Stimulated activated naive CD8-positive, alpha-beta T cell treated with anti-CD3 and anti-CD28 coated beads, Interleukin-15, Interleukin-2, amounts not matched to agents 100 U/mL and 50 U/mL, for 24 hours (primary cell): ENCODE measurements at regions not wholly inside any gene's neighbourhood (a gene's known extent, or its start where the extent isn't known, plus 50 kb on each side); places are given as distances from the start of the nearest gene placed in this dataset.
"Not testable (repeated sequence)": the region's sequence is repeated elsewhere in the genome, so short reads cannot be mapped to it uniquely, and the experiment has no call there.

Experiments
- ATAC-seq: fragments of 150-1000 bp; cut with Tn5 transposase; one replicate; pipeline ENCODE4 v1.10.0; 2021
- DNase-seq: peaks from one replicate; pipeline ENCODE4 v3.0.0; 2021

DNA sequence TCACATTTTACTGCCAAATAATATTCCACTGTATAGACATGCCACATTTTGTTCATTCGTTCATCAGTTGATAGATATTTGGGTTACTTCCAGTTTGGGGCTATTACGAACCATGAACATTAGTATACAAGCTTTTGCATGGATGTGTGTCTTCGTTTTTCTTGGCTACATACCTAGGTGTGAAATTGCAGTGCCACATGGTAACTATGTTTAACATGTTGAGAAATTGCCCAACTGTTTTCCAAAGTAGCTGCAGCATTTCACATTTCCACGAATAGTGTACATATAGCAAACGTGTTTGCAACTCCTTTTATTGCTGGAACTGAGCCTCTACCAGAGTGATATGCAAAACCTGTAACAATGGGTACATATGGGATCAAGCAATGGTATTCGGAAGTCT lies 221.5 kb downstream of the VEGFC start:
- no peak for ATAC-seq
- DNase-seq = no peak

DNA sequence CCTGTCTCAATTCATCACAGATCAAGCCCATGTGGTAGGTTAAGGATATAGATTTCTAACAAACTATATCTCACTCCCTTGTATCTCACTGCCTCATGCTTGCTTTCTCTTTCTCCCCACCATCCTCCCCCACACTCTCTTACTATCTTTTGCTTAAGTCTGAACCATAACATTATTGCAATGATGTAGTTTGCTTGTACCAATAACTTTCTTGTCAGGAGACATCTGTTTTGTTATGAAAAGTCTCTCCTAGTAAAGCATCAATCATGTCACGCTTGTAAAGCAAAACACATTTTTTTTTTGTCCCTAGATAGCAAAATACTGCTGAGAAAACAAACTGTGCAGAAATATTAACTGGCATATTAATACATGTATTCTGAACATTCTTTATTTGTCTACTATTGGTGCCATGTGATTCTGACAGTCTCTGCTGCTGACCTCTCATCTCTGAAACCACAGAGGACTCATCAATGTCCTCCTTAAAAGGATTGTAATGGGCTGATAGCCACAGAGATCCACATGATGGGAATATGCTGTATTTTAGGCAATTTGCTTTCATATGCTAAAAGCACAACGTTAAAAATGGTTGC lies 217.5 kb downstream of the VEGFC start:
- ATAC-seq (no peak), DNase-seq (no peak)

DNA sequence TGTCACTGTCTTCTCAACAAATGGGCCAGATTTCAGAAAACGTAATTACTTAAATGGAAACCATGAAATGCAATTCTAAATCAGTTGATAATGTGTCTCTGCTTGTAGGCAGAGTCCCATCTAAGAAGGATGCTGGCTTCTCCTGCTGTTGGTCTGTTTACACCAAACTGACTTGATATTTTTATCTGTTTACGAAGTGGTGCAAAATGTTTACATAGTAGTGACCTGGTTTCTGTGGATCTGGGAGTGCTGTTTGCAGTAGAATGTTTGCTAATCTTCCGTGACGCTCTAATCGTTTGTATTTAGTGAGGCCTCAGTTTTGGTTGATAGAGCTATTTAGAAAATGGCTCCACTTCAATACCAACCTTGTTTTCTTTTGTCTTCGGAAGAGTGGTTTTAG lies 213.5 kb downstream of the VEGFC start:
- DNase-seq (no peak), ATAC-seq (no peak)

DNA sequence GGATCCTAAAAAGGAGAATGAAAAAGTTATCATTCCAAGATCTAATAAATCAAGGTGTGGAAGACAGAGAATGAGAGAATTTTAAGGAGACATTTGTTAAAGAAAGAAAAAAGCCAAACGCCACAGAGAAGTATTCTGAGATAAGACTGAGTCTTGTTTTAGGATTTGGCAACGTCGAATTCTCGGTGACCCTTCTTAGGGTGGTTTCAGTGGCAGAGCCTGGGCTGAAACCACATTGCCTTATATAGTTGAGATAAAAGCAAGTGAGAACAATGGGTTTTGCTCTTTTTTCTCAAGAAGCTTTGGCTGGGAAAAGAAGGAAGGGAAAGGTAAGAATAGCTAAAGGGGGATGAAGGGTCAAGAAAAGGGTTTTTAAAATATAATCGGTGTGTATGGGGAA lies 209.4 kb downstream of the VEGFC start:
- no peak for ATAC-seq

DNA sequence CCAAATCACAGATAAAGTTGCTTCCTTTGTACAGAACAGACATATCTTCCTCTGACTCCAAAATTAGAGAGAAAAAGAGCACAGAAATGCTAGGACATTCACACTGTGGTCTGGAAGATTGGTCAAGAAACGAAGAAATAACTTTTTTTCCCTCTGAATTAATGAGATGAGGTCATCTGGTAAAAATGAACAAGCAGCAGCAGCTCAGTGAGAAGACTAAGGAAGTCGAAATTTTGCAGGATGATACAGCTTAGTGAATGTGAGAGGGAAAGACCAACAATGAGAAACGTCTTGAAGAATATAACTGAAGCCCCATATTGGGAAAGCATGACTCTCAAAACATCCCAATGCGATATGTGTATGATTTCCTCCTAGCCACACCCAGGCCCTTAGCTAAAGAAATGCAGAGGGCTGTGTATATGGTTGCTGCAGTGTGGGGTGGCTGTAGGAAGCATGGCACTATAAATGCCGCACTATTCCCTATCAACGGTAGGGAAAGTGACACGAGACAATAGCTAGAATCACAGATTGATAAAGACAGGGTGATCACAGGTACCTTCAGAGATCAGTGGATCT lies 208.6 kb downstream of the VEGFC start:
- no peak for DNase-seq

More for the DNA sequence above, 209.4 kb downstream of the VEGFC start:
- no peak for DNase-seq

DNA sequence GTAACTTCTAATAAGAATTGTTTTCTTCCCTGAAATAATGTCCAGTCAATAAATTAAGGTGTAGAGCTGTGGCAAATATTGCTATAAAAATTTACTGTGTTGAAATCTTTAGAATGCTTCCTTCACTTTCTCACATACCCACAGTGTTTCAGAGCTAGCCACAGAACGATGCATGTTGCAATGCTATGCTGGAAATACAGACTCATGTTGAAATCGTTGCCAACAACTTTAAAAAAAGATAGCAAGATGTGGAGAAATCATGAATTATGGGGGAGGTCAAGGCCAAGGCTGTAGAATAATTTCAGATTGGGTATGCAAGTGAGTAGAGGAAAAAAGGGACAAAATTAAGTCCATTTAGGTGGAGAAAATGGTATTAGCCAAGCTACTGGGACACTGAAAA lies 204.8 kb downstream of the VEGFC start:
- DNase-seq (no peak), ATAC-seq (no peak)

More for the DNA sequence above, 208.6 kb downstream of the VEGFC start:
- no peak for ATAC-seq

DNA sequence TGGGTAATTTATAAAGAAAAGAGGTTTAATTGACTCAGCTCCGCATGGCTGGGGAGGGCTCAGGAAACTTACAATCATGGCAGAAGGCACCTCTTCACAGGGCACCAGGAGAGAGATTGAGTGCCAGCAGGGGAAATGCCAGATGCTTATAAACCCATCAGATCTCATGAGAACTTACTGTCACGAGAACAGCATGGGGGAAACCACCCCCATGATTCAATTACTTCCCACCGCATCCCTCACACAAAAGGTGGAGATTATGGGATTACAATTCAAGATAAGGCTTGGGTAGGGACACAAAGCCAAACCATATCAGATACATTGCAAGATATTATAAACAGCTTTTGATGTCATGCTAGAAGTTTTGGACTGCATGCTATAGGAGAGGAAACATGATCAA lies 204.3 kb downstream of the VEGFC start:
- DNase-seq (no peak), ATAC-seq (no peak)

DNA sequence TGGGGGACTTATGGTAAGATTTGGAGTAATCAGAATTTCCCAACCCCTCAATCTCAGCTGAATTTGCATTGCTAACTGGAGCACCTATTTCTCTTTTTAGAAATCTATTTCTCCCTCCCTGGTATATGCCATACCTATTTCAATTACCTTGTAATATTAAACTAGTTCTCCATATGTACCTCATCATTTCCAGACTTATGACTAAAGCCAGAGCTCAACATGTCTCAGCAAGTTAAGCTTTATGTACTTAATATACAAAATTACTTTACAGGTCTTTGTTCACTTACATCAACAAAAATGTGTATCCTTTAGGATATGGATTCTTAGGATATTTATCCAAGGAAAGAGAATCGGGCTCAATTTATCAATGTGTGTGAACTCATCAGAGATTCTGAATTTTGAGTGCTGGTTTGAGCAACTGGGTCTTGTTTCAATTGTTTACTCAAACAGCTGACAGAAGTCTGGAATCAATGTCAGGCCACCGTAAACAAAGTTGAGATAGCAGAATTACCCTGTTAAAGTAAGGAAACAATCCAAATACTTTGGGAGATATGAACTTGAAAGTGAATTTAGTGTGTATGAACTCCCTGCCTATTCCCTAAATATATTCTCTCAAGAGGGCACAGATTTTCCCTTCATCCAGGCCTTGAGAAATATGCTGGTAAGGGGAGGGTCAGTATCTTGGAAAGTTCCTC lies 199.6 kb downstream of the VEGFC start:
- ATAC-seq (no peak), DNase-seq (no peak)

DNA sequence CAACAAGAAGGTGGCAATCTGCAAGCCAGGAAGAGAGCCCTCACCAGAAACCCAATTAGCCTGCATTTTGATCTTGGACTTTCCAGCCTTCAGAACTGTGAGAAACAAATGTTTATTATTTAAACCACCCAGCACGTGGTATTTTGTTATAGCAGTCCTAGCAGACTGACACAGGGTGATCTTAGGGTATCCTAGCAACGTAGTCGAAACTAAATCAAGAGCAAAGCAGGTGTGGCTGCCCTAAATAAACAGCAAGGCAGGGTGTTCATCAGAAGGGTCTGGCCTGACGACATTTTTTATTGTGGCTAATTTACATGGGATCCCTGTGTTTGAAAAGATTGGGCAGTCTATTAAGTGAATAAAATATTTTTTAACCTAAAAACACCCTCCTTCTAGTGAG lies 198.8 kb downstream of the VEGFC start:
- no peak for ATAC-seq
- no peak for DNase-seq

DNA sequence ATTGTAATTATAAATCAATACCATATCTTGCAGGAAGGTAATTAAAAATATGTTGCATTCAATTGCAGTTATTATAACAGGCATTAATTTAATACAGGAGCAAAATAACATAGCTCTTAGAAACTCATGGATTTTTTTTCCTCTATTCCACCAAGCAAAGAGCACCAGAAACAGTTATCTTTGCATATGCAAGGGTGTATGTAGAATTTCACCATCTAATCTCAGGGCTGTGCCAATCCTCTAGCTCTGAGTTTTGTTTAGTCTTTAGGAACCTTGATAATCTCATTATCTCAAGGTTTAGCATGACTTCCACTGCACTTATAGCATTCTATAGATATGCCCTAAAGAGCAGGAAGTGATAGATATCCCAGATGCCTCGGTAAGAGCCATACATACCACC lies 197.5 kb downstream of the VEGFC start:
- ATAC-seq (no peak), DNase-seq (no peak)

DNA sequence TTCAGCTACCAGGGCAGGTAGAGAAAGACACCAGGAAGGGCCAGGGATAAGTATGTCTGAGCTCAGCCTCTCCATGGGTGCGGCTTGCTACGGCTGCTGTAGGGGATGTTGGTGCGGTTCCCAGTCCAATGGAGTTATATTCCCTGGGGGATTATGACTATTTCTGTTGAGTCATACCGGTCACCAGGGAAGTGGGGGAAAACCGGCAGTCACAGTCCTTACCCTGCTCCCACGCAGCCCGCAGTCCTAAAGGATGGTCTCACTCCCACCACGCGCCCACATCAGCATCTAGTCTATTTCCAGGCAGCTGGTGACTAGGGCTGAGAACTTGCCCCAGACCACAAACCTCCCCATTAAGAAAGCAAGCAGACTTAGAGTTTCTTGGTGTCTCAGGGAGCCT lies 191.6 kb downstream of the VEGFC start:
- ATAC-seq (no peak), DNase-seq (no peak)

DNA sequence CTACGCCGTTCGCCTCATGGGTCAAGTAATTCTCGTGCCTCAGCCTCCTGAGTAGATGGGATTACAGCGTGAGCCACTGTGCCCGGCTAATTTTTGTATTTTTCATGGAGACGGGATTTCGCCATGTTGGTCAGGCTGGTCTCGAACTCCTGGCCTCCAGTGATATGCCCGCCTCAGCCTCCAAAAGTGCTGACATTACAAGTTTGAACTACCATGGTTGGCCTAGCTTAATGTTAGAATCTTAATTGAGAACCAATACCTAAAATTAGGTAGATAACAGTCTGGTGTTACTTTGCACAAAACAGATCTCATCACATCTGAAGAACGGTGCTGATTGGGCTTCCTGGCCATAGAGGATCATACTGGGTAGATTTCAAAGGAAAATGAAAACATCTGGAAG lies 184.9 kb downstream of the VEGFC start:
- ATAC-seq (no peak), DNase-seq (no peak)

DNA sequence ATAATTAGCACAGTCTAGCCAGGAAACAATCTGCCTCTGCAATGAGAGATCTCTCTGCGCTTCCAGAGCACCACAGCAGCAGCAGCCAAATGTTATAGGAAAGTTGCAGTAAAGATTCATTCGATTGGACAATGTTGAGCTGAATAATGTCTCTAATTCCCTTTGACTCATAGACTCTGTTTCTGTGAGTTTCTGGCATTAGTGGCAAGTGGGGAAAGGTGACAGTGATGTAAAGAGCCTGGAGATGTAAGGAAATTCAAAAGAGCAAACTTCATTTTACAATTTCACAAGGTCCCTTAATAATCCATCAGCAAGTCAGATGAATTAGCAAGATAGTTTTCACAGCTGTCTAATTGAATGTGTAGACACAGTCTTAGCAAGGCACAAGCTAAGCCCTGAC lies 184.4 kb downstream of the VEGFC start:
- no peak for DNase-seq
- no peak for ATAC-seq

DNA sequence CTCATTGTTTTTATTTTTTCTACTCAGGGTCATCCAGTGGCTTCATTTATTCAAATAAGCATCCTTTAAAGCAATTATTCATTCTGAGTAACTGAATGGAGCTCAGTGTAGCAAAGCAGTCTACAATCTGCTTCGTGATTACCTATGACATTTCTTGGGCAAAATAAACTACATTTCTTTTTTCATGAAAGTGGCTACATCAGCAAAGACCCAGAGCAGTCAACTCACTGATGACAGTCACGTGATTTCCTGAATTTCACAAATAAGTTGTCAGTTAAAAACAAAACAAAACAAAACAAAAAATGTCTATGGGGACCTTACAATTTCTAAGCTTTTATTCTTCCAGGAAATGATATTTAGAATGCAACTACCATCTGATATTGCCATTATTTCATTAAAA lies 182.1 kb downstream of the VEGFC start:
- no peak for ATAC-seq
- no peak for DNase-seq

DNA sequence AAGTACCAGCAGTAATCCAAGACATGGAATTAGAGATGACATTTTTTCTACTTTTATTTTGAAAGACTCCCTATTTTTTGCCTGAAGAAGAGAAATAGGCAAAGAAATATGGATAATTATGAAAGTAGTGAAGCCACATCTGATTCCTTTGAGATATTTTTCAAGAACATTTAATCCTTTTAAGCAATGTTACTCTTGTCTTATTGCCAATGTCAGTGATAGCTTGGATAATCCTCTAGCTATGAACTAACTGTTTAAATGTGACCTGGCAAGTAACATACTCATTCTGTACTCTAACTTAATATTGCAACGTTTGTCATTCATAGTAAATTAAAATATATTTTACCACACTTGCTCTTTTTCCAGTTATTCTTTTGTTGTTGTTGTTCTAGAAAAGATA lies 181.3 kb downstream of the VEGFC start:
- DNase-seq = no peak
- no peak for ATAC-seq

DNA sequence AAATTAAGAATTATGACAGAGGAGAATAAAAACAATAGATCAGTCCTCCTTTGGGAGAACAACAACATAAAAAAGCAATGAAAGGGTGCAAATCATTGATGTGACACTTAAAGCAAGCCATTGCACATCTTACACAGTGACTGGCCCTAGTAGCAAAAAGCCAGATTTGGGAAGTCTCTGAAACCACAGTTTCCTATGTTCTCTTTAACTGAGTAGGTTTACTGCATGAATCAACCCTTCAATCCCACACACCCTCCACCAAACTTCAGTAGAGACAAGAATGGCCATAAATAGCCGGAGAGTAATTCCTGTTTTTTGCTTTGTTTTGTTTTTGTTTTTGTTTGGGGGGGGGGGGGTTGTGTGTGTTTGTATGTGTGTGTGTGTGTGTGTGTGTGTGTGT lies 180.8 kb downstream of the VEGFC start:
- ATAC-seq (no peak), DNase-seq (no peak)

DNA sequence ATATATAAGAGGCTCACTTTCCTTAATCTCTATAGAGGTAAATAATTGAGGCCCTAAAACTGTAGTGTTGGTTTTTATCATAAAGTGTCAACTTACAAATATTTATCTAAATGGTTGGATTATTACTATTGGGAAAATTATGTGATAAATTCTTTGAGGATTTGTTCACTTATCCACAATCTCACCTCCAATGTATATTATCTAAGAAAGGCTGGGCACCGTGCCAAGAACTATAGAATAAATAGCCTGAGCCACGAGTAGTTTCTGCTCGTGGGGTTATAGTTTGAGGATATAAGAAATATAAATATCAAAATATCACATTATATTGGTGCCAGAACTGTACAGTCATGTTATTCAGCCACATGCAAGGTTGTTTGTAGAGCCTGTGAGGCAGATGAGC lies 177.9 kb downstream of the VEGFC start:
- ATAC-seq (no peak), DNase-seq (no peak)

DNA sequence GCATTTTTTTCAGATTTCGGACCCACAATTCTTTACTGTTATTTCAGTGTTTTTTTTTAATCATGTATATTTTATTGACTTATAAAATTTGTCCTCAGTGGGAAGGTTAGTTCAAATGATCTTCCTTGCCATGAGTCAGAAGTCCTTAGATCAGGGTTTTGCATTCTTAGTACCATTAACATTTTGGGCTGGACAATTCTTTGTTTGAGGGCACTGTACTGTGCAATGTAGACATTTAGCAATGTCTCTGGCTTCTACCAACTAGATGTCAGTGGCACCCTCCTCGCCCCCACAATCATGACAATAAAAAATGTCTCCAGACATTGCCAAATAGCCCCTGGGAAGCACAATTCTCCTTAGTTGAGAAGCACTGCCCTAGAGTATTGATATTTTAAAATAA lies 176.6 kb downstream of the VEGFC start:
- ATAC-seq (no peak), DNase-seq (no peak)

DNA sequence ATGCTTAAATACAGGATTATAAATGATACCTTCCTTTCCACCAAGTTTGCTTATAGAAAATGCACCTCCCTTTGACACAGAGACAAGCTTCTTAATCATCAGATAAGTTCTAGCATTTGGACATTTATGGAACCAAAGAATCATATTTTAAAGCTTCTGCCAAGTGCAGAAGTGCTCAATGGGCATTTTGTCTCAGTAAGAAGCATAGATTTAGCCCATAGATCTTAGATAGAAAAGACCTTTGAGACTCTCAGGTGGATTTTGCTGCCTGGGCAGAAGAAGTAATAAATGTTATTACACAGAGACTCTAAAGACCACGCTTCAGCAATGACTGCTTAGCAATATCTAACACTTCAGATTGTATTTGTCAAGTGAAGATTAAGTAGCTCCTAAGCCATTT lies 174.6 kb downstream of the VEGFC start:
- ATAC-seq (no peak), DNase-seq (no peak)

DNA sequence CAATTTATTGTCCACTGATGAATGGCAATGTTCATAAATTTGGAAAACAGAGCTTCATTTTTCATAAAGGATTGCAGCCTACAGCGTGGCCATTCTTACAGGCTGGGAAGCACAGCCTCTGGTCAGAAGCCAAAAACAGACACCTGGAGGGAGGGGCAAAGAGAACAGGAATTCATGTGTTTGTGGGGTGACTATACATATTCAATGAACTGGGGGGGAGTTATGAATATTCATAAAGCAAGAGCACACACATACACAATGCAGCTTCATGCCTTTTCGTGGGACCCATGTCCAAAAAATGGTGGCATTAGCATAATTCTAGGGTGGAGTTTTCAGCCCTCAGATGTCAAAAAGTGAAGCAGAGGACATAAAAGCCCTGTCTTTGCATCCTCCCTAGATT lies 173.3 kb downstream of the VEGFC start:
- ATAC-seq (no peak), DNase-seq (no peak)

DNA sequence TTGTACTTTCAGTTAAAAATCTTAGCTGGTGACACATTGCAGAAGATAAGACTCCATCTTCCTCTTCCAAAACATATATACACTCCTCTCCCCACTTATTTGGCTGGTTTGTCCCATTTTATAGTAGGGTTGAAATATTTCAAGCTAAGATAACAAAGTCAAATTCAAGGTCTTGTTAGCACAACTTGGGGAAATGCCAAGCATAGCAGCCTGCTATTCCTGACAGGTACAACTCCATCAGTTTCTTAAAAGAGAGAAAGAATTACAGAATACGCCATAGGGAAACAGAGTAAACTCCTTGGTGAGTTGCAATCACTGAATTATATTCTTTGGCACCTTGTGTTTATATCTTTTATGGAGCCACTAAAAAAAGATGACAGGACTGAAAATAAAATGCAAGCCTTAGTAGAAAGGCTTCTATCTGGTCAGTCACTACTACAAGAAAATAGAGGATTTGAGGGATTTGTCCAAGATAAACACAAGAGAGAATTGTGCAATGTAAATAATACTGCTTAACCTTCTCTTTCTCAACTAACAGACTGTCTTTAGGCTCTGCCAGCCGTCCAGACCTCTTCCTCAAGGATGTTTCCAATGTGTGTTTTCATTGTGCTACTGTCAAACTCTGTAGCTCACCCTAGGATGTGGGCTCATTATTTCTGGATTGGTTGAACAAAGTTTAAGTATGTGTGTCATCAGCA lies 170.3 kb downstream of the VEGFC start:
- no peak for ATAC-seq
- no peak for DNase-seq

DNA sequence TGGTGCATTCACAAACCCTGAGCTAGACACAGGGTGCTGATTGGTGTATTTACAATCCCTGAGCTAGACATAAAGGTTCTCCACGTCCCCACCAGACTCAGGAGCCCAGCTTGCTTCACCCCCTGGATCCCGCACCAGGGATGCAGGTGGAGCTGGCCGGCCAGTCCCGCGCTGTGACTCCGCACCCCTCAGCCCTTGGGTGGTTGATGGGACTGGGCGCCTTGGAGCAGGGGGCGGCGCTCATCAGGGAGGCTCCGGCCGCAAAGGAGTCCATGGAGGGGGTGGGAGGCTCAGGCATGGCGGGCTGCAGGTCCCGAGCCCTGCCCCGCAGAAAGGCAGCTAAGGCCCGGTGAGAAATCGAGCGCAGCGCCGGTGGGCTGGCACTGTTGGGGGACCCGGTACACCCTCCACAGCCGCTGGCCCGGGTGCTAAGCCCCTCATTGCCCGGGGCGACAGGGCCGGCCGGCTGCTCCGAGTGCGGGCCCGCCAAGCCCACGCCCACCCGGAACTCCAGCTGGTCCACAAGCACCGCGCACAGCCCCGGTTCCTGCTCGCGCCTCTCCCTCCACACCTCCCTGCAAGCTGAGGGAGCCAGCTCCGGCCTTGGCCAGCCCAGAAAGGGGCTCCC lies 167.6 kb downstream of the VEGFC start:
- ATAC-seq, DNase-seq: not testable (repeated sequence)

DNA sequence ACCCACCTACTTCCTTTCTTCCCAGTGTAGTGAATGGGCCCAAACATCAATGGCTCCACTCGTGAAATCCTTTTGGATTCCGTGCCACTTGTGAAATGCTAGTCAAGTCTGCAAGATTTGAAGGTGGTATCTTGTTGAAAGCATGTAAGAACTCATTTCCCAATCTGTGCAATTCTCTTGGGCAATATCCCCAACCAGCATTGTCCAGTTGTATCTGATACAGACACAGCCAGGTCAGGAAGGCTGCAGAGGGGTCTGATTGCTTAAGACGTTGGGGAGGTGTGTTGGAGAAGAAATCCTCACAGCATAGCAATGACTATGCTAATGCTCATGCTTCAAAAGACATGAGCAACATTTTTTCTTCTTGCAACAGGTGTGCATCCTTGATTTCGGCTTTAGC lies 164.8 kb downstream of the VEGFC start:
- ATAC-seq = no peak
- no peak for DNase-seq
